Body of pancreas (tissue), 4 donors: ENCODE measurements at regions not wholly inside any gene's neighbourhood (a gene's known extent, or its start where the extent isn't known, plus 50 kb on each side); places are given as distances from the start of the nearest gene placed in this dataset.

Experiments used
- CTCF ChIP-seq, 7 experiments: fragments of 450-650 bp in 4 of 7; fragments of 200-600 bp in 3 of 7; sonication (generic) in 3 of 7; IDR thresholded peaks; one replicate each; pipeline ENCODE4 v1.5.1; 2016 to 2019; ENCODE audit warnings: antibody characterized with exemption in 7 of 7
- POLR2A ChIP-seq, 3 donors: fragments of 450-650 bp; IDR thresholded peaks; one replicate each; pipeline ENCODE4 v1.6.1; 2016; ENCODE audit warnings: antibody characterized with exemption in 3 of 3, mild to moderate bottlenecking in 2 of 3

GRCh38 chr21:35624901-35625300 lies 435.4 kb downstream of the SETD4 start:
- no peak for TF ChIP-seq CTCF (IDR thresholded peaks at IDR 0.05)
- TF ChIP-seq POLR2A (IDR thresholded peaks at IDR 0.05), result no peak
